Ascending aorta (tissue), 2 donors: ENCODE measurements at regions not wholly inside any gene's neighbourhood (a gene's known extent, or its start where the extent isn't known, plus 50 kb on each side); places are given as distances from the start of the nearest gene placed in this dataset.

Experiments used
- DNase-seq, 2 donors: peaks; one replicate each; pipeline ENCODE4 v3.0.0-alpha.2; 2019; ENCODE audit warnings: low spot score in 2 of 2
- H3K27ac ChIP-seq, 2 donors: fragments of 200-600 bp; sonication (generic); one replicate each; pipeline ENCODE4 v1.5.1; 2016 to 2017; ENCODE audit warnings: mild to moderate bottlenecking in 1 of 2
- H3K27me3 ChIP-seq: fragments of 200-600 bp; sonication (generic); one replicate; pipeline ENCODE4 v1.5.1; 2017
- H3K36me3 ChIP-seq, 2 donors: fragments of 200-600 bp; sonication (generic); one replicate each; pipeline ENCODE4 v1.5.1; 2016
- H3K4me1 ChIP-seq, 2 donors: fragments of 200-600 bp; sonication (generic); one replicate each; pipeline ENCODE4 v1.5.1; 2016 to 2017; ENCODE audit warnings: mild to moderate bottlenecking in 1 of 2
- H3K4me3 ChIP-seq, 2 donors: fragments of 200-600 bp; sonication (generic); one replicate each; pipeline ENCODE4 v1.5.1; 2016 to 2017; ENCODE audit warnings: mild to moderate bottlenecking in 1 of 2
- H3K9me3 ChIP-seq, 2 donors: fragments of 200-600 bp; sonication (generic); one replicate each; pipeline ENCODE4 v1.5.1; 2016
- intact Hi-C: fragments of 100-400 bp; cut with DNase I; formaldehyde crosslinking; loops from one replicate; pipeline ENCODE4 v1.15.1; 2023
- TF ChIP-seq, protein P1 (sequence below), 3 experiments: fragments of 200-600 bp in 2 of 3; fragments of 450-650 bp in 1 of 3; sonication (generic) in 2 of 3; IDR thresholded peaks; one replicate each; pipeline ENCODE4 v1.5.1; 2016 to 2019; ENCODE audit warnings: antibody characterized with exemption in 3 of 3, mild to moderate bottlenecking in 1 of 3, moderate library complexity in 1 of 3

GRCh38 chr3:124514683-124515082 lies 215.6 kb upstream of the UMPS start:
- intact Hi-C loops = no loop called here
- peaks cover 0 to 2% of the 10 kb centered on the region in 2 donors for H3K4me1 ChIP-seq
- H3K27ac ChIP-seq = no peak overlapping the region
- peaks cover 11 to 57% of the 10 kb centered on the region in 2 donors for H3K36me3 ChIP-seq
- TF ChIP-seq, protein P1, sequence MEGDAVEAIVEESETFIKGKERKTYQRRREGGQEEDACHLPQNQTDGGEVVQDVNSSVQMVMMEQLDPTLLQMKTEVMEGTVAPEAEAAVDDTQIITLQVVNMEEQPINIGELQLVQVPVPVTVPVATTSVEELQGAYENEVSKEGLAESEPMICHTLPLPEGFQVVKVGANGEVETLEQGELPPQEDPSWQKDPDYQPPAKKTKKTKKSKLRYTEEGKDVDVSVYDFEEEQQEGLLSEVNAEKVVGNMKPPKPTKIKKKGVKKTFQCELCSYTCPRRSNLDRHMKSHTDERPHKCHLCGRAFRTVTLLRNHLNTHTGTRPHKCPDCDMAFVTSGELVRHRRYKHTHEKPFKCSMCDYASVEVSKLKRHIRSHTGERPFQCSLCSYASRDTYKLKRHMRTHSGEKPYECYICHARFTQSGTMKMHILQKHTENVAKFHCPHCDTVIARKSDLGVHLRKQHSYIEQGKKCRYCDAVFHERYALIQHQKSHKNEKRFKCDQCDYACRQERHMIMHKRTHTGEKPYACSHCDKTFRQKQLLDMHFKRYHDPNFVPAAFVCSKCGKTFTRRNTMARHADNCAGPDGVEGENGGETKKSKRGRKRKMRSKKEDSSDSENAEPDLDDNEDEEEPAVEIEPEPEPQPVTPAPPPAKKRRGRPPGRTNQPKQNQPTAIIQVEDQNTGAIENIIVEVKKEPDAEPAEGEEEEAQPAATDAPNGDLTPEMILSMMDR (IDR thresholded peaks at IDR 0.05) = no peak
- no peaks in the 10 kb centered on the region for H3K9me3 ChIP-seq
- H3K27me3 ChIP-seq = no peaks in the 10 kb centered on the region
- no peak overlapping the region for H3K4me3 ChIP-seq
- no peak for DNase-seq

GRCh38 chr3:124516333-124516732 lies 213.9 kb upstream of the UMPS start:
- H3K4me3 ChIP-seq = no peak overlapping the region
- TF ChIP-seq, protein P1 (IDR thresholded peaks at IDR 0.05) = no peak
- H3K9me3 ChIP-seq = no peaks in the 10 kb centered on the region
- no peaks in the 10 kb centered on the region for H3K27me3 ChIP-seq
- no peak for DNase-seq
- no peak overlapping the region for H3K27ac ChIP-seq
- peaks cover 7 to 44% of the 10 kb centered on the region in 2 donors for H3K36me3 ChIP-seq
- peaks cover 0 to 2% of the 10 kb centered on the region in 2 donors for H3K4me1 ChIP-seq
- intact Hi-C loops = no loop called here

GRCh38 chr3:124517306-124517705 lies 212.9 kb upstream of the UMPS start:
- no peak overlapping the region for H3K27ac ChIP-seq
- H3K9me3 ChIP-seq = no peaks in the 10 kb centered on the region
- no peak overlapping the region for H3K4me3 ChIP-seq
- intact Hi-C loops = no loop called here
- peaks cover 8 to 39% of the 10 kb centered on the region in 2 donors for H3K36me3 ChIP-seq
- TF ChIP-seq, protein P1 (IDR thresholded peaks at IDR 0.05) = no peak
- peaks cover 0 to 2% of the 10 kb centered on the region in 2 donors for H3K4me1 ChIP-seq
- H3K27me3 ChIP-seq = no peaks in the 10 kb centered on the region
- DNase-seq = no peak

DNA sequence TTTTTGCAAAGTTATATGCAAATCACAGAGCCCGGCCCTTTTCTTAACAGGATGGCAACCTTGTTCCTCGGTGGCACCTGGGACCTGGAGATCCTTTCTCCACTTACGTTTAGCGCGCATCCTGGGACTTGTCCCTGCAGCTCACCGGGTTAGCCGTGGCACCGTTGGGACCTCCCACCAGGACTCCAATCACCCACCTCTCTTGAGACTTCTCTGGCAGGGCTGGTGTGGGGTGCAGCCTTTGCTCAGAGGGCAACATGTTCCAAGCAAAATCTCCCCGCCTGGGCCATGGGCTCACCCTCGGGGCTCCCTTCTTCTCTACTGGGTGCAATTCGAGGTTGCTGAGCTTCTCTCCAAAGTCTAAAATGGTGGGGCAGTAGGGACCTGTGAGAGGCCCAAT lies 211.9 kb upstream of the UMPS start:
- H3K4me3 ChIP-seq = no peak overlapping the region
- H3K36me3 ChIP-seq = peaks cover 9 to 39% of the 10 kb centered on the region in 2 donors
- no peak for DNase-seq
- no peaks in the 10 kb centered on the region for H3K4me1 ChIP-seq
- H3K27me3 ChIP-seq = no peaks in the 10 kb centered on the region
- H3K27ac ChIP-seq = no peak overlapping the region
- intact Hi-C loops = no loop called here
- TF ChIP-seq, protein P1 (IDR thresholded peaks at IDR 0.05) = no peak
- H3K9me3 ChIP-seq = no peaks in the 10 kb centered on the region

DNA sequence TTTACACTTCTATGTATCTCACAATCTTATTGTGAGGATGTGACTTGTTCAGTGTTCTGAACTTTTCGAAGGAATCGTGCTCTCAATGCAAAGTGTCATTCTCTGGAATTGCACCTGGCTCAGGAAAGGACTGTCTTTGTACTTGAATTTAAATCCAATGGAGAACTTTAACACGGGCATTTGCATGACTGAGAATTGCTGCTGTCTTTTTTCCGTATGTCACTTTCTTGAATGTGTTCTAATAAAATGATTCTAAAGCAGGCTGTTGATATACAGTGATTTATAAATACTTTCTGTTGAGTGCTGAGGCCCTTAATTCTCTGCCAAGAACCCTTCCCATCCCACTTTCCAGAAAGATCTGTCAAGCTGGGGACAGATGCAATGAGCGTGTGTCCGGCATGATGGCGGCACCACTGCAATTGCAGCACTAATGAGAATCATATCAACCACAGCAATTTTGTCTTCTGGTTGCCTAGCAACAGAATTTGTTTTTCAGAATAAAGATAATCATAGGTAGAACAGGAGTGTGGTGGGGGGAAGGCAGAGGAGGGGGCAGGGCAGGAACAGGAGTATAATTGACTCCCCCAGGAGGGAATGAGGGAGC lies 210.6 kb upstream of the UMPS start:
- Histone ChIP-seq H3K27me3 (no peaks in the 10 kb centered on the region), H3K36me3 (peaks cover 6 to 28% of the 10 kb centered on the region in 2 donors), H3K9me3 (no peaks in the 10 kb centered on the region), H3K4me1 (no peaks in the 10 kb centered on the region), H3K4me3 (no peak overlapping the region), H3K27ac (no peak overlapping the region)
- intact Hi-C loops = no loop called here
- TF ChIP-seq, protein P1 (IDR thresholded peaks at IDR 0.05) = no peak
- no peak for DNase-seq

- TF ChIP-seq, protein P1 (IDR thresholded peaks at IDR 0.05) = no peak
- Histone ChIP-seq H3K4me3 (no peak overlapping the region), H3K27me3 (no peaks in the 10 kb centered on the region), H3K4me1 (no peaks in the 10 kb centered on the region), H3K9me3 (no peaks in the 10 kb centered on the region), H3K36me3 (peaks cover 6 to 21% of the 10 kb centered on the region in 2 donors), H3K27ac (no peak overlapping the region)
- intact Hi-C loops = no loop called here
- DNase-seq = no peak
Observed at GRCh38 chr3:124520970-124521369, 209.3 kb upstream of the UMPS start.
